Mesendoderm (in vitro differentiated cells): ENCODE measurements at regions not wholly inside any gene's neighbourhood (a gene's known extent, or its start where the extent isn't known, plus 50 kb on each side); places are given as distances from the start of the nearest gene placed in this dataset.
A peak's percentile ranks its signal among the peaks of the same experiment; 100 is the strongest.

Experiments
- DNase-seq: peaks from one replicate; pipeline ENCODE4 v3.0.0; 2013
- H2AK5ac ChIP-seq: 2 replicates; pipeline ENCODE4 v1.6.1; 2013; ENCODE audit warnings: low read length, inconsistent platforms
- H2BK120ac ChIP-seq: 2 replicates; pipeline ENCODE4 v1.6.1; 2013; ENCODE audit warnings: low read depth, mild to moderate bottlenecking, low read length, moderate library complexity, mixed read lengths
- H2BK15ac ChIP-seq: replicated peaks from 2 replicates; pipeline ENCODE4 v1.6.1; 2013; ENCODE audit warnings: low read depth, mild to moderate bottlenecking, moderate library complexity
- H2BK5ac ChIP-seq: 2 replicates; pipeline ENCODE4 v1.6.1; 2013; ENCODE audit warnings: low read length, inconsistent platforms
- H3K18ac ChIP-seq: 2 replicates; pipeline ENCODE4 v1.6.1; 2013; ENCODE audit warnings: mild to moderate bottlenecking, low read length, mixed read lengths
- H3K23ac ChIP-seq: one replicate; pipeline ENCODE4 v1.6.1; 2013; ENCODE audit warnings: low read length
- H3K27ac ChIP-seq: 2 replicates; pipeline ENCODE4 v1.5.1; 2013; ENCODE audit warnings: low read depth, mild to moderate bottlenecking, inconsistent platforms, low read length, moderate library complexity
- H3K27me3 ChIP-seq: 2 replicates; pipeline ENCODE4 v1.6.1; 2013; ENCODE audit warnings: low read length, control low read depth, mild to moderate bottlenecking, inconsistent platforms; ENCODE audit not compliant: insufficient read depth, poor library complexity
- H3K36me3 ChIP-seq: 2 replicates; pipeline ENCODE4 v1.6.1; 2013; ENCODE audit warnings: low read length, inconsistent platforms; ENCODE audit not compliant: control insufficient read depth, insufficient read depth
- H3K4ac ChIP-seq: one replicate; pipeline ENCODE4 v1.6.1; 2013; ENCODE audit warnings: low read depth, mild to moderate bottlenecking, low read length, moderate library complexity
- H3K4me1 ChIP-seq: 2 replicates; pipeline ENCODE4 v1.6.1; 2013; ENCODE audit warnings: low read depth, low read length, inconsistent platforms; ENCODE audit not compliant: control insufficient read depth
- H3K4me2 ChIP-seq: 2 replicates; pipeline ENCODE4 v1.6.1; 2013; ENCODE audit warnings: low read length
- H3K4me3 ChIP-seq: 2 replicates; pipeline ENCODE4 v1.5.1; 2013; ENCODE audit warnings: mild to moderate bottlenecking, low read length
- H3K56ac ChIP-seq: one replicate; pipeline ENCODE4 v1.6.1; 2013; ENCODE audit warnings: low read length
- H3K79me1 ChIP-seq: 2 replicates; pipeline ENCODE4 v1.6.1; 2013; ENCODE audit warnings: low read length, inconsistent platforms
- H3K79me2 ChIP-seq: 2 replicates; pipeline ENCODE4 v1.6.1; 2013; ENCODE audit warnings: mild to moderate bottlenecking, low read length; ENCODE audit not compliant: control insufficient read depth, insufficient read depth
- H3K9ac ChIP-seq: 2 replicates; pipeline ENCODE4 v1.6.1; 2013; ENCODE audit warnings: low read length, inconsistent platforms
- H4K5ac ChIP-seq: one replicate; pipeline ENCODE4 v1.6.1; 2013; ENCODE audit warnings: low read length
- H4K8ac ChIP-seq: one replicate; pipeline ENCODE4 v1.6.1; 2013; ENCODE audit warnings: low read depth, mild to moderate bottlenecking, control low read depth, low read length, moderate library complexity
- WGBS: extraction: QIAGEN DNeasy Blood & Tissue Kit; methylation state at CpG from one replicate; pipeline ENCODE4 v1.1.7; 2013; ENCODE audit warnings: low lambda C conversion rate, missing lambda C conversion rate; ENCODE audit not compliant: insufficient coverage; ENCODE audit errors: extremely low coverage; 5-methylcytosine and 5-hydroxymethylcytosine counted together

- Histone ChIP-seq H4K8ac (no peak overlapping the region), H3K9ac (no peak overlapping the region), H3K4ac (no peak overlapping the region), H4K5ac (no peak overlapping the region), H2BK120ac (no peak overlapping the region), H3K56ac (no peak overlapping the region), H3K18ac (no peak overlapping the region), H3K79me1 (no peaks in the 10 kb centered on the region), H3K27me3 (no peaks in the 10 kb centered on the region), H2AK5ac (no peak overlapping the region), H2BK15ac (no peak overlapping the region), H3K4me3 (no peak overlapping the region), H3K27ac (no peak overlapping the region), H3K4me2 (no peak overlapping the region), H3K79me2 (no peaks in the 10 kb centered on the region), H3K23ac (no peak overlapping the region), H3K4me1 (no peaks in the 10 kb centered on the region), H2BK5ac (no peak overlapping the region), H3K36me3 (no peaks in the 10 kb centered on the region)
- no peak for DNase-seq
- no CpG with 5 or more reads among the region's 25 CpGs for WGBS
These were observed 135.6 kb upstream of the SMAD1 start for GRCh38 chr4:145346081-145346480.

- no peaks in the 10 kb centered on the region for H3K36me3 ChIP-seq
- no peaks in the 10 kb centered on the region for H3K79me2 ChIP-seq
- H3K9ac ChIP-seq, result no peak overlapping the region
- no peak overlapping the region for H2BK15ac ChIP-seq
- H3K4me3 ChIP-seq, result no peak overlapping the region
- H2BK120ac ChIP-seq, result no peak overlapping the region
- H3K79me1 ChIP-seq, result no peaks in the 10 kb centered on the region
- H3K27me3 ChIP-seq, result no peaks in the 10 kb centered on the region
- H3K27ac ChIP-seq, result no peak overlapping the region
- no peak for DNase-seq
- H4K5ac ChIP-seq, result no peak overlapping the region
- H3K4ac ChIP-seq, result no peak overlapping the region
- H3K4me2 ChIP-seq, result no peak overlapping the region
- no peak overlapping the region for H4K8ac ChIP-seq
- no peak overlapping the region for H2AK5ac ChIP-seq
- no peaks in the 10 kb centered on the region for H3K4me1 ChIP-seq
- H2BK5ac ChIP-seq, result no peak overlapping the region
- H3K56ac ChIP-seq, result no peak overlapping the region
- H3K23ac ChIP-seq, result no peak overlapping the region
- no peak overlapping the region for H3K18ac ChIP-seq
These were observed 136.3 kb upstream of the SMAD1 start for GRCh38 chr4:145345401-145345800.

- H2BK15ac ChIP-seq, result no peak overlapping the region
- no peak overlapping the region for H3K4me2 ChIP-seq
- H3K79me1 ChIP-seq, result no peaks in the 10 kb centered on the region
- H3K4me1 ChIP-seq, result no peaks in the 10 kb centered on the region
- no peak overlapping the region for H3K9ac ChIP-seq
- no peak overlapping the region for H2BK5ac ChIP-seq
- no peak overlapping the region for H3K18ac ChIP-seq
- no peaks in the 10 kb centered on the region for H3K27me3 ChIP-seq
- H4K5ac ChIP-seq, result no peak overlapping the region
- H3K4ac ChIP-seq, result no peak overlapping the region
- no peak overlapping the region for H2AK5ac ChIP-seq
- DNase-seq, result peak; percentile 25
- no peak overlapping the region for H4K8ac ChIP-seq
- no peak overlapping the region for H3K4me3 ChIP-seq
- no peak overlapping the region for H3K27ac ChIP-seq
- H2BK120ac ChIP-seq, result no peak overlapping the region
- H3K79me2 ChIP-seq, result no peaks in the 10 kb centered on the region
- no CpG with 5 or more reads among the region's 1 CpG for WGBS
- no peak overlapping the region for H3K23ac ChIP-seq
- H3K36me3 ChIP-seq, result no peaks in the 10 kb centered on the region
- H3K56ac ChIP-seq, result no peak overlapping the region
These were observed 140.3 kb upstream of the SMAD1 start for GRCh38 chr4:145341381-145341780.

GRCh38 chr4:145340071-145340675 is 141.5 kb upstream of the SMAD1 start:
- H2BK5ac ChIP-seq, result no peak overlapping the region
- no peak overlapping the region for H3K4me2 ChIP-seq
- no peak overlapping the region for H3K9ac ChIP-seq
- H4K5ac ChIP-seq, result no peak overlapping the region
- DNase-seq, result peak; percentile 68
- H3K79me2 ChIP-seq, result no peaks in the 10 kb centered on the region
- H3K4ac ChIP-seq, result no peak overlapping the region
- H4K8ac ChIP-seq, result no peak overlapping the region
- no peak overlapping the region for H3K27ac ChIP-seq
- no peaks in the 10 kb centered on the region for H3K27me3 ChIP-seq
- H2BK120ac ChIP-seq, result no peak overlapping the region
- no peak overlapping the region for H3K56ac ChIP-seq
- H3K4me1 ChIP-seq, result no peaks in the 10 kb centered on the region
- H3K18ac ChIP-seq, result no peak overlapping the region
- no peak overlapping the region for H2BK15ac ChIP-seq
- no peak overlapping the region for H3K4me3 ChIP-seq
- no CpG with 5 or more reads among the region's 7 CpGs for WGBS
- no peak overlapping the region for H3K23ac ChIP-seq
- no peaks in the 10 kb centered on the region for H3K36me3 ChIP-seq
- H2AK5ac ChIP-seq, result no peak overlapping the region
- H3K79me1 ChIP-seq, result no peaks in the 10 kb centered on the region

GRCh38 chr4:145339075-145339725 is 142.5 kb upstream of the SMAD1 start:
- H4K8ac ChIP-seq, result no peak overlapping the region
- no peak overlapping the region for H3K4ac ChIP-seq
- H3K4me3 ChIP-seq, result no peak overlapping the region
- no peak overlapping the region for H3K4me2 ChIP-seq
- H2BK120ac ChIP-seq, result no peak overlapping the region
- no peak overlapping the region for H3K56ac ChIP-seq
- H3K27me3 ChIP-seq, result no peaks in the 10 kb centered on the region
- H3K23ac ChIP-seq, result no peak overlapping the region
- no peak overlapping the region for H3K27ac ChIP-seq
- no peak overlapping the region for H2BK5ac ChIP-seq
- no peaks in the 10 kb centered on the region for H3K36me3 ChIP-seq
- H3K4me1 ChIP-seq, result no peaks in the 10 kb centered on the region
- no peak overlapping the region for H3K9ac ChIP-seq
- no peak for DNase-seq
- H3K18ac ChIP-seq, result no peak overlapping the region
- H4K5ac ChIP-seq, result no peak overlapping the region
- H3K79me2 ChIP-seq, result no peaks in the 10 kb centered on the region
- WGBS, result no CpG with 5 or more reads among the region's 3 CpGs
- no peaks in the 10 kb centered on the region for H3K79me1 ChIP-seq
- no peak overlapping the region for H2AK5ac ChIP-seq
- no peak overlapping the region for H2BK15ac ChIP-seq

GRCh38 chr4:145338568-145338967 is 143.1 kb upstream of the SMAD1 start:
- H2BK5ac ChIP-seq, result no peak overlapping the region
- no CpG with 5 or more reads among the region's 3 CpGs for WGBS
- no peak overlapping the region for H3K56ac ChIP-seq

More at GRCh38 chr4:145338568-145338967, 143.1 kb upstream of the SMAD1 start:
- no peak overlapping the region for H3K23ac ChIP-seq
- H3K18ac ChIP-seq, result no peak overlapping the region
- no peaks in the 10 kb centered on the region for H3K36me3 ChIP-seq
- no peaks in the 10 kb centered on the region for H3K27me3 ChIP-seq
- DNase-seq, result no peak
- no peaks in the 10 kb centered on the region for H3K4me1 ChIP-seq
- no peaks in the 10 kb centered on the region for H3K79me1 ChIP-seq
- no peaks in the 10 kb centered on the region for H3K79me2 ChIP-seq
- no peak overlapping the region for H4K8ac ChIP-seq
- H2AK5ac ChIP-seq, result no peak overlapping the region
- H4K5ac ChIP-seq, result no peak overlapping the region
- H2BK120ac ChIP-seq, result no peak overlapping the region
- no peak overlapping the region for H3K27ac ChIP-seq
- H2BK15ac ChIP-seq, result no peak overlapping the region
- H3K4me3 ChIP-seq, result no peak overlapping the region
- no peak overlapping the region for H3K4ac ChIP-seq
- no peak overlapping the region for H3K9ac ChIP-seq
- no peak overlapping the region for H3K4me2 ChIP-seq
